HG02798 (cell line): ENCODE measurements at regions not wholly inside any gene's neighbourhood (a gene's known extent, or its start where the extent isn't known, plus 50 kb on each side); places are given as distances from the start of the nearest gene placed in this dataset.

Source experiments
- ATAC-seq: cut with Tn5 transposase; IDR thresholded peaks from one replicate; pipeline ENCODE4 v1.9.1; 2021; ENCODE audit warnings: mild to moderate bottlenecking; ENCODE audit not compliant: unreplicated experiment, poor library complexity

GRCh38 chr9:119451426-119451825 lies 82.2 kb upstream of the BRINP1 start:
- ATAC-seq = no peak

GRCh38 chr9:119443179-119443578 lies 73.9 kb upstream of the BRINP1 start:
- ATAC-seq = no peak

GRCh38 chr9:119441832-119442231 lies 72.6 kb upstream of the BRINP1 start:
- no peak for ATAC-seq

- ATAC-seq = no peak
Measured at GRCh38 chr9:119441338-119441737, 72.1 kb upstream of the BRINP1 start.

GRCh38 chr9:119436261-119436660 lies 67.0 kb upstream of the BRINP1 start:
- ATAC-seq = no peak

- no peak for ATAC-seq
Measured at GRCh38 chr9:119435076-119435475, 65.8 kb upstream of the BRINP1 start.

- no peak for ATAC-seq
Measured at GRCh38 chr9:119432428-119432827, 63.2 kb upstream of the BRINP1 start.

GRCh38 chr9:119429302-119429701 lies 60.1 kb upstream of the BRINP1 start:
- no peak for ATAC-seq

- no peak for ATAC-seq
Measured at GRCh38 chr9:119420231-119420630, 51.0 kb upstream of the BRINP1 start.
